ENCODE measurements at regions not wholly inside any gene's neighbourhood (a gene's known extent, or its start where the extent isn't known, plus 50 kb on each side); places are given as distances from the start of the nearest gene placed in this dataset.

DNA sequence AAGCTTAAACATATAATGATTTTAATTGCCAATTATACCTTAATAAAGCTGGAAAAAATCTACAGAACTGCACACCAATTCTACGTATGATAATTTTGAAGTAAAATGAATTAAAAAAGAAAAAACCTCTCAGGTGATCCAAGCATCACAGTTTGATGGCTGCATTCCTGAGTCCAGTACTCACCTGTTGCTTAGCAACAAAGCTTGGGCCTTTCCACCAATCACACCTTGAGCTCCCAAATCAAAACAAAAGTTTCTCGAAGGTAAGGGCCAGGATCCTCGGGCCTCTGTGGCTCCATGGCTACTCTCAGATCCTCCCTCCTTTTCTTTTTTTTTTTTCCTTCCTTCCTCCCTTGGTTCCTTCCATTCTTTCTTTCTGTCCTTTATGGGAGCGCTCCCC lies 137.2 kb upstream of the PCBD1 start:
- DNase-seq = no peak

GRCh38 chr10:71028066-71028465 lies 139.7 kb upstream of the PCBD1 start:
- DNase-seq = no peak

DNA sequence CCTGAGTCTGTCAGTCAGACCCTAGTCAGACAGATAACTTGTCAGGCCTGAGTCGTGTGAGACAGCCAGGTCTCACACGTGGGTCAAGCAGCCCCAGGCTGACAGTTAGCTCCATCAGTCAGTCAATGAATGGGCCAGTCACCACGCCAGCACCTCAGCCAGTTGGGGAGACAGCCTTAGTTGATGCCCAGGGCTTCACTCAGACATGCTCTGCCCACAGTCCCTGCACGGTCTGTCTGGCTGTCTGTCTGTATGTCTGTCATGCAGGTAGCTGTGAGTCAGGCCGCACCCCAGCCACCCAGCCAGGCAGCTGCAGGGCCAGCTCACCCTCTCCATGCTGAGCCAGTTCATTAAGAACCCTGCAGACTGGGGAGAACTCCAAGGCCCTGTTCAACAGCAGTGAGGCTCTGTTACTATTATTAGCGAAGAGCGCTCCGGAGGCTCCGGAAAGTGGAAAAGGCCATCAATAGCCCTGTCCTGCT lies 141.1 kb upstream of the PCBD1 start:
- DNase-seq = no peak

- DNase-seq = no peak
Observed at GRCh38 chr10:71029907-71030306, 141.5 kb upstream of the PCBD1 start.

DNA sequence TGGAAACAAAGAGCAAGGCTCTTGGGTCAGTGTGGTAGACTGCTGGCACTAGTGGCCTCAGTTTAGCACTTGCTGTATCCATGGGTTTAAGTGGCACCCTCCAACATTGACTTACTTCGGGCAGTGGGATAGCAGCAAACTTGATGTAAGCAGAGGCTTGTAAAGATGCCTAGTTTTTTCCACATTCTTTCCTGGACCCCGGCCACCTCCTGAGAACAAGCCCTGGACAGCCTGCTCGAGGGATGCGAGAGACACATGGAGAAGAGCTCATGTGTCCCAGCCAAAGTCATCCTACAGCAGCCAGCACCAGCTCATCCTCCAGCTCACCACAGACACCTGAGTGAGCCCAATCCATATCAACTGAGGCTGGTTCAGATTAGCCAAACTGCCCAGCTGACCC lies 142.7 kb upstream of the PCBD1 start:
- DNase-seq = no peak

GRCh38 chr10:71031603-71032002 lies 143.2 kb upstream of the PCBD1 start:
- no peak for DNase-seq

- DNase-seq = no peak
Observed at GRCh38 chr10:71032887-71033286, 144.5 kb upstream of the PCBD1 start.

- no peak for DNase-seq
Observed at GRCh38 chr10:71033396-71033980, 145.1 kb upstream of the PCBD1 start.

- no peak for DNase-seq
Observed at GRCh38 chr10:71035511-71036296, 147.3 kb upstream of the PCBD1 start.

DNA sequence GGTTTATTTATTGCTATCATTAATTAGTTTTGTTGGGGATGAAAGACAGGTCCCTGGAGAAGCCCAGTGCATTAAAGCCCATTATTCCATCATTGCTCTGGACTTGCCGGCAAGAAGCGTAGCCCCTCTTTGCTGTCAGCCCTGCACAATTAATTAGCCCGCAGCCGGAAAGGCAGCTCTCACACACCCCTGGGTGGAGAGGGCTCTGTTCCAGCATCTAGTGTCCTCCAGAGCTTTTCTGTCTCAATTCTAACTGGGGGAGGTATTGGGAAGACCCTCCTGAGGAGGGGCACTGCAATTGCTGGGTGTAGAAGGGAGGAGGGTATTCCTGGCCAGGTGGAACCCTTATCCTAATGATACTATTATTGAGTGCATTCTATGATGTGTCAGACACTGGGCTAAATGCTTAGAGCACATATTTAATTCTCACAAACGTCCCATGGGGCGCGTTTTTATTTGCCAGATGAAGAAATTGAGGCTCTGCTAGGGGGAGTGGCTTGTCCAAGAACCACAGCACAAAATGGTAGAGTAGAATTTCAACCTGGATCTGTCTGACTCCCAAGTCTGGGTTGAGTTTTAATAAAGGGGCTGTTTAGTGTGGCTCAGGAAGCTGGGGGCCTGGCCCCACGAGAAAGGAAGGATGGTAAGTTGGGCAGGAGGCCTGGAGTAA lies 148.1 kb upstream of the PCBD1 start:
- no peak for DNase-seq

- no peak for DNase-seq
Observed at GRCh38 chr10:71038091-71038633, 149.8 kb upstream of the PCBD1 start.

DNA sequence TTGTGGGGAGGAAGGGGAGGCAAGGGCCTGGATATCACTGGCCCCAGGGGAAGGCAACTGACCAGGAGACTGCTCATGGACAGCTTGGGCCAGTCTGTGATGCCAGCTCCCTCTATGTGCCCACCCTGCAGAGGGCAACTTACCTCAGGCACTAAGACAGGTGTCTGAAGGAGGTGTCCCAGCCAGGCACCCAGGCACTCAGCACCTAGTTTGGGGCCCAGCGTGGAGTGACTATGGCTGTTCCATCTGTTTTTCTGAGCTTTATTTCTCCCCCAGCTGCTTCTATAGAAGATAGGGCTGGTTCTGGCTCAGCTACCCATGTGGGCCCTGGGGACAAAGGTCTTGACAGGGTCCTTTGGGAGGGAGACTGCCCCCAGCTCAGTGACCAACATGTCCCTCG lies 150.6 kb upstream of the PCBD1 start:
- DNase-seq = no peak

DNA sequence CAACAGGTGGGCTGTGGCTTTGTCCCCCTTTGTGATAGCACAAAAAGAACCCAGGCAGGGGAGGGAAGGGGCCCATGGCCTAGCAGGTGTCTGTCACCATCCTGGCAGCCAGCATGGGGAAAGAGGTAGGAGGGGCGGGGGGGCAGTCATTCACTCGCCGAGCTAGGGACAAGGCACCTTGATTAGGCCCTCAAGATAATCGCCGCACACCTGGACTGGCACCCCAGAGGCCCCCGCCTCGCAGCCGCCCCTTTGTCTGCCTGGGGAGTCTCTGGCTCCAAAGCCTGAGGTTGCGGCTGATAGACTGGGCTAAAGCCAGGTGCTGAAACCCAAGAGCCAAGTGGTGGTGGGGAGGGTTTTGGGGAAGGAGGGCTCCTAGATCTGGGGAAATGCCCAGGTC lies 151.2 kb upstream of the PCBD1 start:
- DNase-seq = no peak

GRCh38 chr10:71040343-71040742 lies 152.0 kb upstream of the PCBD1 start:
- no peak for DNase-seq

DNA sequence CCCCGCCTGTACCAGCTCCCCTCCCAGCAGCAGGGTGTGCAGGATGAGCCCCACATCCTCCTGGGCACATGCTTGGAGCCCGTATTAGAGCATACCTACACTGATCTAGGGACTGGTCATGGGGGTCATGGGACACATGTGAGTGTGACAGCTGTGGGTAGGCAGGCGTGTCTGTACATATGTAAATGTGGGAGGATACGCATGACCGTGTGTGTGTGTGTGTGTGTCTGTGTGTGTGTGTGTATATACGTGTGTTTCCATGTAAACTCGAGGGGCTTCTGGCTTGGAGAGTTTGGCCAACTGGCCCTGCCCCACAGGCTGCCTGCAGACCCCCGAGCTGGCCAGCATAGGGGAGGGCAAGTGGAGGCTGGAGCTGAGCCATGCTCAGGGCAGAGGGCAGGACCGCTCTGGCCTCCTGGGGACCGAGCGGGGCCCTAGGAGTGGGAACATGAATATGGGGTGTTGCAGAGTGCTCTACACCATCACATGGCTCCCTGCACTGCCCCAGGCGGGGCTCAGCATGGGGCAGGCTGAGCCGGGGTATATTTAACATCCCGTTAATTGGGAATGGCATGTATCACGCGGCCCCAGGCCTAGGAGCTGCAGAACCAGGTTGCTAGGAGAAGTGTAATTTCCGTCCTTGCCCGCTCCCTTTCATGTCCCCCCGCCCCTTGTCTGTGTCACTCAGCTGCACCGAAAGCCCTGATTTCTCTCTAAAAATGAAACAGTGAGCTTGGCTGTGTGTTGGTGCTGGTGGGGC lies 152.7 kb upstream of the PCBD1 start:
- no peak for DNase-seq

DNA sequence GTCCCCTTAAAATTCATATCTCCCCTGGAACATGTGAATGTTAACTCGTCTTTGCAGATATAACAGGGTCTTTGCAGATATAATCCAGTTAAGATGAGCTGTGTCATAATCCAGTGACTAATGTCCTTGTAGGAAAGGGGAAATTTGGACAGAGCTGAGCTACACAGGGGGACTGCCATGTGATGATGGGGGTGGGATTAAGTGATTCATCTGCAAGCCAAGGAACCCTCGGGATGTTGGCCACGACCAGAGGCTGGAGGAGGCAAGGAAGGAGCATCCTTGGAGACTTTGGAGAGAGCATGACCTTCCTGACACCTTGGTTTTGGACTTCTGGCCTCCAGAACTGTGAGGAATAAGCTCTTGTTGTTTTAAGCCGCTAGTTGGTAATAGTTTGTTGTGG lies 153.9 kb upstream of the PCBD1 start:
- peak; percentile 67 to 85 for DNase-seq

GRCh38 chr10:71042699-71043098 lies 154.3 kb upstream of the PCBD1 start:
- no peak for DNase-seq

DNA sequence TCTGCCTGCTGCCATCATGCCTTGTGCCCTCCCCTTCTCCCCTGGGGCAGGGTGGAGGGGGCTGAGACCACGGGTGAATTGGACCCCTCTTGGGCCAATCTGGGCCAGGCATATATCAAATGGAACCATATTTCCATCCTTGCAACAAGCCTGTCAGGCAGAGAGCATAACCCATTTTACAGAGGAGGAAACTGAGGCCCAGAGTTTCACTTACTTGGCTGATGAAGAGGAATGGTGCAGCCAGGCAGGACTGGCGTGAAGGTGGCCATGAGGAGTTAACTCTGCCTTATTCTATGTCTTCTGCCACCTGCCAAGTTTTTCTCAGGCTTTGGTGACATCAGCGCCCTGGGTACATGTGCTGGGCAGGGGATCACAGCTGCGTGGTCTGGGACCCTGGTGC lies 155.5 kb upstream of the PCBD1 start:
- no peak for DNase-seq

DNA sequence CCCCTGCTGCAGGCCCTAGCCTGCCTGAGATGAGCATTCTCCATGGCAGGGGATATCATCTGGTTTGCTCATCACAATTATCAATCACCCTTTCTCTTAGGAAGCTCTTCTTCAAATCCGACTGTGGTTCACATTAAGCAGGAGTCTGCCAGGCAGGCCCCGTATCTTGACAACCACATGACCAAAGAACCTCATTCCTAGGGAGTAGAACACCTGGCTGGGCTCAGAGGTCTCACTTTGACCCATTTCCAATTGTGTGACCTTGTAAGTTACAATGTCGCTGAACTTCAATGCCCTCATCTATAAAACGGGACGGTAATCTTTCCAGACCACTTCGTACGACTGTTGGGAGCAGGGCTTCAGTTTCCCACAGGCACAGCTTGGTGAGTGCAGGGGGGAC lies 156.4 kb upstream of the PCBD1 start:
- no peak for DNase-seq

DNA sequence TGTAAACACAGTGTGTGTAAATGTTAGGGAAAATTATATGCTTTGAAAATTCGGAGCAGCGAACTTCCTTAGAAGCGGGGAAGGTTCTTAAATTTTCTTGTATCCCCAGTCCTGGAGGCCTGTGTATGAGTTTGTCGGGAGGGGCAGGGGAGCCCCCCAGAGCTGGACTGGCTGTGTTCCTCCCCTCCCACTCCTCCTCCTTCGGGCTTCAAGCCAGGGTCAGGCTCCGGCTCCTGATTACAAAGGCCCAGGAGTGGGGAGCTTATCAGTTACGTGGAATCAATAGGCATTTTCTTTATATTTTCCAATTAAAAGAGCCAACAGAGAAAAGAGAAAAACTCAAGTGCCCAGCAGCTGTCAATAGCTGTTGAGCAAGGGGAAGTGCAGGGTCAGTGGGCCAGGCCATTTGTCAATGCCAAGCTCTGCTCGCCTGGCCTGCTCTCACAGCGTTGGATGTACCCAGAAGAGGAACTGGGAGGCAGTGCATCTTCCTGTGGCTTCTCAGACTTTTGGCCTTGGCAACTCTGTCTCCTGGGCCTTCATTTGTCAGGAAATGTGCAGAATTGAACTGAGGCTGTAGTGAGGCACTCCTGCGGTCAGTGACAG lies 156.9 kb upstream of the PCBD1 start:
- DNase-seq = peak; percentile 89 to 95

- DNase-seq = no peak
Observed at GRCh38 chr10:71045936-71046335, 157.6 kb upstream of the PCBD1 start.

DNA sequence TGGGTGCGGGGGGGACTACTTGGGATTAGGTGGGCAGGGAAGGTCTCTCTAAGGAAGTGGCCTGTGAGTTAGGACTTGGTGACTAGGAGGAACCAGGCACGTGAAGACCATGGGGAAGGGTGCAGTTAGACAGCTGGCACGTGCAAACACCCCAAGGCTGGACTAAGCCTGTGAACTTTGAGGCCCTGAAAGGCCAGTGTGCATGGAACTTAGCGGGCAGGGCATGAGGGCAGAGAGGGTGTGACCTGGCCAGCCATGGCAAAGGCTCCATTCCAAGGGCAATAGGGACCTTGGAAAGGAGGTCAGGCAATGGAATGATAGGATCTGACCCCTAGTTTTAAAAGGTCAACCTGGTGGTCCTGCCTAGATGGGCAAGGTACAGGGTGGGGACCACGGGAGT lies 158.4 kb upstream of the PCBD1 start:
- DNase-seq = no peak

All from inflammatory macrophage (primary cell).